GM12874 (cell line): ENCODE measurements at regions not wholly inside any gene's neighbourhood (a gene's known extent, or its start where the extent isn't known, plus 50 kb on each side); places are given as distances from the start of the nearest gene placed in this dataset.

Source experiments
- TF ChIP-seq, protein P1 (sequence below): IDR thresholded peaks from 2 replicates; pipeline ENCODE4 v1.5.1; 2011; ENCODE audit warnings: low read depth, mild to moderate bottlenecking, control low read depth, low read length, moderate library complexity; ENCODE audit not compliant: insufficient read depth

DNA sequence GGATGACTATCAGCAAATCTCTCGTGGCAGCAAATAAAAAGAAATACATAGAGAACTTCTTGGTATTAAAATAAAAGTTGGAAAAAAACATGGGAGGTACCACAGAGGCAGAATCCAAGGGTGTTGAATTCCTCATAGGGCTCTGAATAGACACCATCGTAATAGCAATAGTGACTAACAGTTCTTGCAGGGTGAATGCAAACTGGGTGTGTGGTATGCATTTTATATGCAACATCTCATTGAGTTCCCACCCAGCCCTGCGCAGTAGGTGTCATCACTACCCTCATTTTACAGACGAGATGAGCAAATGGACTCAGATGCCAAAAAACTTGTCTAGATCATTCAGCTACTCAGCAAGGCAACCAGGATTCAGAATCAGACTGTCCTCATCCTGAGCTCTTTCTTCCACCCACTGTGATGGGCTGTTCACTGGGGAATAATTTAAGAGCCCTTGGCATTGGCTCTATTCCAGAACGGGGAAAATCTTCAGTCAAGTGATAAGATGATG, 354.6 kb upstream of the CDH11 start:
- TF ChIP-seq, protein P1, sequence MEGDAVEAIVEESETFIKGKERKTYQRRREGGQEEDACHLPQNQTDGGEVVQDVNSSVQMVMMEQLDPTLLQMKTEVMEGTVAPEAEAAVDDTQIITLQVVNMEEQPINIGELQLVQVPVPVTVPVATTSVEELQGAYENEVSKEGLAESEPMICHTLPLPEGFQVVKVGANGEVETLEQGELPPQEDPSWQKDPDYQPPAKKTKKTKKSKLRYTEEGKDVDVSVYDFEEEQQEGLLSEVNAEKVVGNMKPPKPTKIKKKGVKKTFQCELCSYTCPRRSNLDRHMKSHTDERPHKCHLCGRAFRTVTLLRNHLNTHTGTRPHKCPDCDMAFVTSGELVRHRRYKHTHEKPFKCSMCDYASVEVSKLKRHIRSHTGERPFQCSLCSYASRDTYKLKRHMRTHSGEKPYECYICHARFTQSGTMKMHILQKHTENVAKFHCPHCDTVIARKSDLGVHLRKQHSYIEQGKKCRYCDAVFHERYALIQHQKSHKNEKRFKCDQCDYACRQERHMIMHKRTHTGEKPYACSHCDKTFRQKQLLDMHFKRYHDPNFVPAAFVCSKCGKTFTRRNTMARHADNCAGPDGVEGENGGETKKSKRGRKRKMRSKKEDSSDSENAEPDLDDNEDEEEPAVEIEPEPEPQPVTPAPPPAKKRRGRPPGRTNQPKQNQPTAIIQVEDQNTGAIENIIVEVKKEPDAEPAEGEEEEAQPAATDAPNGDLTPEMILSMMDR, result no peak

DNA sequence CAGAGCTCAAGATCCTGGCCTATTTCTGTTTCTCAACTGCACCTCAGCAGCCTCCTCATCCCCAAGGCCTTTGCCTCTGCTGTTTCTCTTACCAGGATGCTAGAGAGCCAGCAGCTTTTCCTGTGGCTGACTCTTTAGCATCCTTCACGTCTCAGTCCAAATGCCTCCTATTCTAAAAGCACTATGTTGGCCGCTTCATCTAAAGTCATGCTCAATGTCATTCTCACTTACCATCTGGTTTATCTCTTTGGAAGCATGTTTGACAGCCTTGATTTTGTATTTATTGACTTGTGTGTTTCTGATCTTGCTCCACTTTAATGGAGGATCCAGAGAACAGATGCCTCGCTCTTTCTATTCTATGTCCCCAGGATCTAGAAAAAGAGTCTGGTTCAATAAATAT, 351.8 kb upstream of the CDH11 start:
- TF ChIP-seq, protein P1, result no peak

DNA sequence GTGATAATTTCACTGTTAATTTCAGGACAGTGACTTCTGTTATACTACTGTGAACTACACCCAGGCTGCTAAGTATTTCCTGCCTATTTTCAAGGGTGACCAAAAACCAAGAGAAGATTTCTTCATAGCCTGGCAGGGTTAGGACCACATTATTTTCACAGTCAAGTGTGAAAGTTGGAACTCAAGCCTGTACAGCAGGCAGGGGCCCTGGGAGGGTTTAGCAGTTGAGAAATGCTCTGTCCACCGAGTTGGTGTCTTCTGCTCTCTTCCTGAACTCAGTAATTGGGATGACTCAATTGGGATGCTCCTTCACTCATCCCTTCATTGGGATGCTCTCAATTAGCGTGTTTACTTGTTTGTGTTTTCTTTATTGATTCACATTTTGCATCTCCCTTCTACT, 347.3 kb upstream of the CDH11 start:
- TF ChIP-seq, protein P1, result no peak

GRCh38 chr16:65468133-65468532, 346.3 kb upstream of the CDH11 start:
- TF ChIP-seq, protein P1, result no peak

- TF ChIP-seq, protein P1, result no peak
Observed at GRCh38 chr16:65463652-65464260, 341.9 kb upstream of the CDH11 start.

- TF ChIP-seq, protein P1, result no peak
Observed at GRCh38 chr16:65457084-65457483, 335.2 kb upstream of the CDH11 start.

- TF ChIP-seq, protein P1, result no peak
Observed at GRCh38 chr16:65455761-65456160, 333.9 kb upstream of the CDH11 start.
